ENCODE measurements at regions not wholly inside any gene's neighbourhood (a gene's known extent, or its start where the extent isn't known, plus 50 kb on each side); places are given as distances from the start of the nearest gene placed in this dataset.
"Not testable (repeated sequence)": the region's sequence is repeated elsewhere in the genome, so short reads cannot be mapped to it uniquely, and the experiment has no call there.

GRCh38 chr9:85847782-85848181 is 93.2 kb upstream of the NAA35 start:
- not testable (repeated sequence) for H3K4me1 ChIP-seq (ENCODE audit: control insufficient read depth, insufficient read depth, low read length); H3K4me3 Mint-ChIP-seq; H3K27ac Mint-ChIP-seq; H3K27me3 ChIP-seq (ENCODE audit: control insufficient read depth, insufficient read depth, low read length, poor library complexity, severe bottlenecking); H3K9ac ChIP-seq (ENCODE audit: extremely low read depth, low read length, poor library complexity, severe bottlenecking); H3K4me3 ChIP-seq (ENCODE audit: low read length); H3K27me3 Mint-ChIP-seq (ENCODE audit: insufficient read depth); H3K9me3 Mint-ChIP-seq; DNase-seq; H3K27ac ChIP-seq (ENCODE audit: low read depth, low read length); H3K4me1 Mint-ChIP-seq; H3K9me3 ChIP-seq (ENCODE audit: control insufficient read depth, low read length)
- 100% methylated on average over 2 of the region's 2 CpGs; no CpG with 5 or more reads in 1 of the 2 experiments for WGBS, 2 experiments (ENCODE audit: insufficient coverage in 1 of 2, insufficient read length in 1 of 2)
- peaks cover 37% of the 10 kb centered on the region for H3K36me3 Mint-ChIP-seq (ENCODE audit: low read depth)
- peaks cover 14% of the 10 kb centered on the region for H3K36me3 ChIP-seq (ENCODE audit: control insufficient read depth, insufficient read depth, low read length)

DNA sequence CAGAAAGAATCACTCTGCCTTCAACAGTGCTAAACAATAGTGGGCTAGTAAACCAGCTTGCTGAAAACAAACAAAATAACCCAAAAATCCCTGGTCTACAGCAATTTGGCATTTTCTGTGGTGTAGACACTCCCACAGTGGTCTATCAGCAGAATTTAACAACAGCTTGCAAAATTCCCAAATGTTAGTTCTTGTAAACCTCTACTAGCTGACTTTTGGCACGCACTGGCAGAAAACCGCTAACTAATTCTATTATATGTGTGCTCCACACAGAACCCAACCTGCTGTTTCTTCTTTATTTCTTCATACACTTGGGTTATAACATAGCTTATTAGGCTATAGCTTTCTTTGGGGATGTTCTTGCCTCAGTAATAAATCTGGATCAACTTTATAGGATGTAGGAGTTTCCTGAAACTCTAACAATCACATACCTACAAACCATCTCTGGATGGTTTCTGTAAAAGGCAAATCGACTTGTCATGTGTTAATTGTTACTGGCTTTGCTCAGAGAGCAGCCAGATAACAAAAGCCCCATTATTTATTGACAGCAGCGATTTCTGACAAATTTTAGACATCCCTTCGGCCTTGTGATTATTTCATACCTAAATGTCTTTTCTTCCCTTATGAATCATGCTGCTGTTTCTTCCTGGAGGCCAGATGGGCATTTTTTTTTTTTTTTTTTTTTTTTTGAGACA is 82.7 kb upstream of the NAA35 start:
- Histone ChIP-seq H3K36me3 (ENCODE audit: control insufficient read depth, insufficient read depth, low read length) (no peaks in the 10 kb centered on the region), H3K9ac (ENCODE audit: extremely low read depth, low read length, poor library complexity, severe bottlenecking) (no peak overlapping the region), H3K27me3 (ENCODE audit: control insufficient read depth, insufficient read depth, low read length, poor library complexity, severe bottlenecking) (no peaks in the 10 kb centered on the region), H3K4me3 (ENCODE audit: low read length) (no peak overlapping the region), H3K9me3 (ENCODE audit: control insufficient read depth, low read length) (no peaks in the 10 kb centered on the region), H3K27ac (ENCODE audit: low read depth, low read length) (no peak overlapping the region), H3K4me1 (ENCODE audit: control insufficient read depth, insufficient read depth, low read length) (no peaks in the 10 kb centered on the region)
- no peak for DNase-seq
- H3K27me3 Mint-ChIP-seq (ENCODE audit: insufficient read depth), result no peaks in the 10 kb centered on the region
- H3K4me3 Mint-ChIP-seq, result no peak overlapping the region
- H3K27ac Mint-ChIP-seq, result no peak overlapping the region
- peaks cover 2% of the 10 kb centered on the region for H3K9me3 Mint-ChIP-seq
- H3K36me3 Mint-ChIP-seq (ENCODE audit: low read depth), result peaks cover 14% of the 10 kb centered on the region
- peaks cover 13% of the 10 kb centered on the region for H3K4me1 Mint-ChIP-seq
- no peak for TF ChIP-seq CTCF (conservative IDR thresholded peaks at IDR 0.05)
- WGBS, 2 experiments (ENCODE audit: insufficient coverage in 1 of 2, insufficient read length in 1 of 2), result 77 to 95% methylated on average over 3 to 5 of the region's 5 CpGs

DNA sequence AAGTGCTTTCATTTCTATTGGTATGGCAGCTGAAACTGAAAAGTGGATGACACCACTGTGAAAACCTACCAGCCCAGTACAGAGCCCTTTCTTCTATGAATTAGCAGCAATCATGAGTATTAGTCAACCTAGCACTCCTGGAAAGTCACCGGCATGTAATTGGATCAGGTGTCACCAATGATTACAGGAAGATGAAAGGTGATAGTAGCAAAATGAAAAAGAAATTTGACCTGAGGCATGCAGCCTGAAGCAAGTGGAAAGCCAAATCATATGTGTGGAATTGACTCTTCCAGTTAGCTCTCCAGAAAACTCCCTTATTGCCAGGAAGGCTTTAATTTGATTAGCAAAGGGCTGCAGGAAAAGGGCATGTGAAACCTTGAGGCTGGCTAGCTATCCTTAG is 81.2 kb upstream of the NAA35 start:
- no peak for TF ChIP-seq CTCF (conservative IDR thresholded peaks at IDR 0.05)
- no peaks in the 10 kb centered on the region for H3K36me3 ChIP-seq (ENCODE audit: control insufficient read depth, insufficient read depth, low read length)
- no peaks in the 10 kb centered on the region for H3K27me3 ChIP-seq (ENCODE audit: control insufficient read depth, insufficient read depth, low read length, poor library complexity, severe bottlenecking)
- DNase-seq, result no peak
- Mint-ChIP-seq H3K36me3 (ENCODE audit: low read depth) (peaks cover 8% of the 10 kb centered on the region), H3K9me3 (no peaks in the 10 kb centered on the region), H3K4me1 (peaks cover 13% of the 10 kb centered on the region), H3K27me3 (ENCODE audit: insufficient read depth) (no peaks in the 10 kb centered on the region), H3K4me3 (no peak overlapping the region), H3K27ac (peak overlapping the region; percentile 3)
- H3K4me1 ChIP-seq (ENCODE audit: control insufficient read depth, insufficient read depth, low read length), result no peaks in the 10 kb centered on the region
- H3K9ac ChIP-seq (ENCODE audit: extremely low read depth, low read length, poor library complexity, severe bottlenecking), result no peak overlapping the region
- H3K9me3 ChIP-seq (ENCODE audit: control insufficient read depth, low read length), result no peaks in the 10 kb centered on the region
- H3K4me3 ChIP-seq (ENCODE audit: low read length), result no peak overlapping the region
- WGBS, 2 experiments (ENCODE audit: insufficient coverage in 1 of 2, insufficient read length in 1 of 2), result 78 to 100% methylated on average over 1 of the region's 1 CpG
- no peak overlapping the region for H3K27ac ChIP-seq (ENCODE audit: low read depth, low read length)

GRCh38 chr9:85861882-85862281 is 79.1 kb upstream of the NAA35 start:
- not testable (repeated sequence) for H3K9me3 ChIP-seq (ENCODE audit: control insufficient read depth, low read length); DNase-seq; H3K36me3 Mint-ChIP-seq (ENCODE audit: low read depth); H3K27me3 Mint-ChIP-seq (ENCODE audit: insufficient read depth); H3K4me3 Mint-ChIP-seq; H3K27ac Mint-ChIP-seq; H3K4me3 ChIP-seq (ENCODE audit: low read length); H3K27ac ChIP-seq (ENCODE audit: low read depth, low read length); H3K9ac ChIP-seq (ENCODE audit: extremely low read depth, low read length, poor library complexity, severe bottlenecking); H3K9me3 Mint-ChIP-seq; H3K27me3 ChIP-seq (ENCODE audit: control insufficient read depth, insufficient read depth, low read length, poor library complexity, severe bottlenecking); H3K36me3 ChIP-seq (ENCODE audit: control insufficient read depth, insufficient read depth, low read length); H3K4me1 ChIP-seq (ENCODE audit: control insufficient read depth, insufficient read depth, low read length)
- 95 to 100% methylated on average over 2 to 5 of the region's 5 CpGs for whole genome bisulfite sequencing, 2 experiments (ENCODE audit: insufficient coverage in 1 of 2, insufficient read length in 1 of 2)
- peaks cover 13% of the 10 kb centered on the region for H3K4me1 Mint-ChIP-seq
